PC-3 (cell line): ENCODE measurements at regions not wholly inside any gene's neighbourhood (a gene's known extent, or its start where the extent isn't known, plus 50 kb on each side); places are given as distances from the start of the nearest gene placed in this dataset.

Experiments used
- ATAC-seq: fragments of 200-7000 bp; cut with Tn5 transposase; 2 replicates; pipeline ENCODE4 v1.9.1; 2020; ENCODE audit warnings: mild to moderate bottlenecking, moderate library complexity
- BruUV-seq: library from RNA; stranded (reverse); fragments of 400-500 nt; replicated peaks from 2 replicates; lab custom pipeline; 2021; lab: Mats Ljungman, UMichigan
- CTCF ChIA-PET: fragments of 300-600 bp; sonication (Branson Sonifier 250); formaldehyde crosslinking; loops from one replicate; lab custom pipeline; 2022; ENCODE audit warnings: antibody characterized with exemption; lab: Charles Lee
- POLR2A ChIA-PET: fragments of 300-600 bp; sonication (Branson Sonifier 250); formaldehyde crosslinking; loops from one replicate; lab custom pipeline; 2022; ENCODE audit warnings: antibody characterized with exemption; ENCODE audit not compliant: unreplicated experiment; lab: Charles Lee
- DNase-seq: peaks from one replicate; pipeline ENCODE4 v3.0.0-alpha.2; 2015
- H2AFZ ChIP-seq: fragments of 300-600 bp; sonication (generic); 2 replicates; pipeline ENCODE4 v1.6.0; 2016; ENCODE audit warnings: antibody characterized with exemption, low read length
- H3F3A ChIP-seq: fragments of 300-600 bp; sonication (generic); one replicate; pipeline ENCODE4 v1.6.0; 2017; ENCODE audit warnings: antibody characterized with exemption, low read length, control low read depth, mild to moderate bottlenecking; ENCODE audit not compliant: unreplicated experiment
- H3K27ac ChIP-seq: fragments of 300-600 bp; sonication (generic); 2 replicates; pipeline ENCODE4 v1.5.1; 2016; ENCODE audit warnings: mild to moderate bottlenecking, low read length
- H3K27me3 ChIP-seq: fragments of 300-600 bp; sonication (generic); 2 replicates; pipeline ENCODE4 v1.6.1; 2016; ENCODE audit warnings: low read length, mixed read lengths
- H3K36me3 ChIP-seq: fragments of 300-600 bp; sonication (generic); 2 replicates; pipeline ENCODE4 v1.6.1; 2016; ENCODE audit warnings: low read depth, mixed run types, low read length, mixed read lengths
- H3K4me1 ChIP-seq: fragments of 300-600 bp; sonication (generic); 2 replicates; pipeline ENCODE4 v1.5.1; 2016; ENCODE audit warnings: low read length; ENCODE audit not compliant: insufficient read depth
- H3K4me2 ChIP-seq: fragments of 300-600 bp; sonication (generic); 2 replicates; pipeline ENCODE4 v1.6.0; 2016; ENCODE audit warnings: low read length
- H3K4me3 ChIP-seq: fragments of 300-600 bp; sonication (generic); 2 replicates; pipeline ENCODE4 v1.5.1; 2016; ENCODE audit warnings: mild to moderate bottlenecking, low read length, mixed read lengths
- H3K79me2 ChIP-seq: fragments of 300-600 bp; sonication (generic); 2 replicates; pipeline ENCODE4 v1.6.1; 2017; ENCODE audit warnings: low read length, mixed read lengths
- H3K9ac ChIP-seq: fragments of 300-600 bp; sonication (generic); 2 replicates; pipeline ENCODE4 v1.6.0; 2016; ENCODE audit warnings: mild to moderate bottlenecking, low read length
- H3K9me2 ChIP-seq: fragments of 300-600 bp; sonication (generic); replicated peaks from 2 replicates; pipeline ENCODE4 v1.6.1; 2016; ENCODE audit warnings: mixed run types, low read length, mixed read lengths
- H3K9me3 ChIP-seq: fragments of 300-600 bp; sonication (generic); 2 replicates; pipeline ENCODE4 v1.6.1; 2016; ENCODE audit warnings: low read length, mixed read lengths
- H4K20me1 ChIP-seq: fragments of 300-600 bp; sonication (generic); 2 replicates; pipeline ENCODE4 v1.6.1; 2016; ENCODE audit warnings: low read length, mixed read lengths
- CTCF ChIP-seq: fragments of 300-600 bp; sonication (generic); conservative IDR thresholded peaks from 2 replicates; pipeline ENCODE4 v1.5.1; 2017; ENCODE audit warnings: antibody characterized with exemption, low read depth, mild to moderate bottlenecking, low read length
- EZH2 ChIP-seq: fragments of 300-600 bp; sonication (generic); IDR thresholded peaks from one replicate; pipeline ENCODE4 v1.6.1; 2017; ENCODE audit warnings: antibody characterized with exemption, mild to moderate bottlenecking, low read length; ENCODE audit not compliant: unreplicated experiment
- EZH2phosphoT487 ChIP-seq: fragments of 300-600 bp; sonication (generic); IDR thresholded peaks from 2 replicates; pipeline ENCODE4 v1.6.1; 2018; ENCODE audit warnings: mild to moderate bottlenecking, antibody characterized with exemption, low read length, borderline replicate concordance
- intact Hi-C: fragments of 100-400 bp; cut with micrococcal nuclease; formaldehyde crosslinking; loops from 2 replicates; pipeline ENCODE4 v1.9.0; 2023

- ATAC-seq (no peak), DNase-seq (no peak)
- no peaks in the 10 kb centered on the region for H3F3A ChIP-seq
- ChIA-PET POLR2A (no interaction called here), CTCF (no interaction called here)
- no peaks in the 10 kb centered on the region for H3K9me3 ChIP-seq
- H2AFZ ChIP-seq, result no peak overlapping the region
- no peaks in the 10 kb centered on the region for H3K9me2 ChIP-seq
- no peak overlapping the region for H3K9ac ChIP-seq
- intact Hi-C loops, result no loop called here
- no peaks in the 10 kb centered on the region for H3K79me2 ChIP-seq
- no peak overlapping the region for H3K27ac ChIP-seq
- H3K4me2 ChIP-seq, result no peak overlapping the region
- H3K4me3 ChIP-seq, result no peak overlapping the region
- no peaks in the 10 kb centered on the region for H3K27me3 ChIP-seq
- no peaks in the 10 kb centered on the region for H3K4me1 ChIP-seq
- no peaks in the 10 kb centered on the region for H3K36me3 ChIP-seq
- BruUV-seq, result no TSS peak
- TF ChIP-seq EZH2phosphoT487 (no peak), CTCF (no peak), EZH2 (no peak)
- H4K20me1 ChIP-seq, result no peaks in the 10 kb centered on the region
Observed at GRCh38 chr9:109609060-109609459, 111.0 kb upstream of the PTPN3 start.

GRCh38 chr9:109616571-109617120 is 118.5 kb upstream of the PTPN3 start:
- no peak overlapping the region for H3K4me2 ChIP-seq
- H3K4me3 ChIP-seq, result no peak overlapping the region
- no peak for ATAC-seq
- ChIA-PET CTCF (no interaction called here), POLR2A (no interaction called here)
- H3K36me3 ChIP-seq, result no peaks in the 10 kb centered on the region
- H3K9ac ChIP-seq, result no peak overlapping the region
- no TSS peak for BruUV-seq
- H3F3A ChIP-seq, result no peaks in the 10 kb centered on the region
- no peak for DNase-seq
- H3K9me2 ChIP-seq, result no peaks in the 10 kb centered on the region
- H3K4me1 ChIP-seq, result no peaks in the 10 kb centered on the region
- no peaks in the 10 kb centered on the region for H3K27me3 ChIP-seq
- no peaks in the 10 kb centered on the region for H3K79me2 ChIP-seq
- no peaks in the 10 kb centered on the region for H4K20me1 ChIP-seq
- TF ChIP-seq CTCF (no peak), EZH2 (no peak), EZH2phosphoT487 (no peak)
- intact Hi-C loops, result no loop called here
- no peak overlapping the region for H2AFZ ChIP-seq
- H3K9me3 ChIP-seq, result no peaks in the 10 kb centered on the region
- H3K27ac ChIP-seq, result no peak overlapping the region

GRCh38 chr9:109619310-109619709 is 121.2 kb upstream of the PTPN3 start:
- TF ChIP-seq CTCF (no peak), EZH2 (no peak), EZH2phosphoT487 (no peak)
- no peaks in the 10 kb centered on the region for H3K9me3 ChIP-seq
- no peaks in the 10 kb centered on the region for H3K4me1 ChIP-seq
- no peaks in the 10 kb centered on the region for H3K27me3 ChIP-seq
- H3F3A ChIP-seq, result no peaks in the 10 kb centered on the region
- no TSS peak for BruUV-seq
- no peaks in the 10 kb centered on the region for H3K9me2 ChIP-seq
- intact Hi-C loops, result no loop called here
- no peak overlapping the region for H3K4me3 ChIP-seq
- ChIA-PET POLR2A (no interaction called here), CTCF (no interaction called here)
- DNase-seq, result no peak
- no peaks in the 10 kb centered on the region for H4K20me1 ChIP-seq
- H3K9ac ChIP-seq, result no peak overlapping the region
- no peak overlapping the region for H2AFZ ChIP-seq
- no peak for ATAC-seq
- no peaks in the 10 kb centered on the region for H3K79me2 ChIP-seq
- no peaks in the 10 kb centered on the region for H3K36me3 ChIP-seq
- H3K4me2 ChIP-seq, result no peak overlapping the region
- no peak overlapping the region for H3K27ac ChIP-seq
